H1 (cell line): ENCODE measurements at regions not wholly inside any gene's neighbourhood (a gene's known extent, or its start where the extent isn't known, plus 50 kb on each side); places are given as distances from the start of the nearest gene placed in this dataset.

Experiments used
- CBX5 ChIP-seq: fragments of 300-800, 300-1000 bp; sonication (generic); IDR thresholded peaks from 2 replicates; pipeline ENCODE4 v1.7.1; 2016; ENCODE audit warnings: antibody characterized with exemption, low read length, low read depth
- CEBPB ChIP-seq: IDR thresholded peaks from 2 replicates; pipeline ENCODE4 v1.6.1; 2012; ENCODE audit warnings: low read depth, low read length
- EZH2 ChIP-seq: fragments of 200-600 bp; sonication (generic); IDR thresholded peaks from 2 replicates; pipeline ENCODE4 v1.7.1; 2012; ENCODE audit warnings: low read depth, mild to moderate bottlenecking, moderate library complexity, low read length, inconsistent platforms; ENCODE audit not compliant: severe bottlenecking
- POLR2A ChIP-seq, 2 experiments: IDR thresholded peaks; 1 replicate in 1 of 2; 2 replicates in 1 of 2; pipeline ENCODE4 v1.6.1; 2011; ENCODE audit warnings: low read depth in 2 of 2, low read length in 2 of 2, mild to moderate bottlenecking in 2 of 2; ENCODE audit errors: control extremely low read depth in 1 of 2
- RNF2 ChIP-seq: fragments of 200-900, 300-1000 bp; sonication (generic); IDR thresholded peaks from 2 replicates; pipeline ENCODE4 v1.7.1; 2016; ENCODE audit warnings: borderline replicate concordance, low read depth, mild to moderate bottlenecking, antibody characterized with exemption, low read length; ENCODE audit not compliant: poor library complexity, severe bottlenecking; ENCODE audit errors: missing control alignments
- TF ChIP-seq, protein P1 (sequence below), 3 experiments: IDR thresholded peaks; 1 replicate in 2 of 3; 2 replicates in 1 of 3; pipeline versions ENCODE4 v1.5.1 to v1.6.1; 2011; ENCODE audit warnings: low read length in 3 of 3, mild to moderate bottlenecking in 3 of 3, inconsistent platforms in 2 of 3, low read depth in 1 of 3, moderate library complexity in 1 of 3; ENCODE audit not compliant: insufficient read depth in 1 of 3; ENCODE audit errors: control extremely low read depth in 1 of 3
- TF ChIP-seq, protein P2 (sequence below): IDR thresholded peaks from 2 replicates; pipeline ENCODE4 v1.6.1; 2012; ENCODE audit warnings: low read length, inconsistent platforms

DNA sequence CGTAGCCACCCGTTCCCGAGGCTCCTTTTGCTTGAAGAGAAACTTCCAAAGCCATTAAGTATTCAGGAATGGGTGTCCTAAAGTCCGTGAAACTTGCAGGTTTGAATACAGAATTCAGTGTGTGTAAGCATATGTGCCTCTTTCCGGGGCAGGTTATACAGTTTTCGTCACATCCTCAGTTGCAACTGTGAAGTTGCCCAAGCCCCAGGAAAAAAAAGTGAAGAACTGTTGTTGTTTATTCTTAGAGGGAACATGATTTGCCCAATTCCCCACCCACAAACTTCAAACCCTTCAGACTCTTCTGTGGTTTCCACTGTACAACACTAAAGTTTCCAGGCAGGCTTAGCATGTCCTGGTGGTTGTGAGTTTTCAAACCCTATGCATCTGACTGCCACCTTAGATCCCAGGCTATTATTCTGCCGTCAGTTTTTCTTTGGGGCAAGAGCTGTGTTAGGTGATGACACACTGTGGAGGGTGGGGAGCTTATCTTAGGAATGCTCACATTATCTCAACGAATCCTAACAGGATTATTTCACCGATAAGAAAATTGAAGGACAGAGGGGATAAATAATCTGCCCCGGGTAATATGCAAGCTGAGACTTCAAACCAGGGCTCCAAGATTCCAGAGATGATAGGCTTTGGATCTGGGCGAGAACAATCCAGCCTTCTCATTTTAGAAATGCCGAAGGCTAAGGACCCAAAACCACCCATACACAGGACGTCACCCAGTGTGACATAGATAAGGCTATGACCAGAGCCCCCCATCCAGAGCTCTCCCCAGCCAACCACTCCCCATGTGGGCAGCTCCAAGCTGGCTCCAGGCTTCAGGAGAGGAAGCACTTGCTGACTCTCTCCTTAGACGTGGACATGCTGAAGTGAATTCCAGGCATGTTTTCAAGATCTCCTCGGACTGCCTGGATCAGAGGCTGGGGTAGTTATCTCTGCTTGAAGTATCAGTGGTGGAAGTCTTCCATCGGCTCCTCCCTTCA lies 81.7 kb upstream of the AFDN start:
- TF ChIP-seq, protein P1, sequence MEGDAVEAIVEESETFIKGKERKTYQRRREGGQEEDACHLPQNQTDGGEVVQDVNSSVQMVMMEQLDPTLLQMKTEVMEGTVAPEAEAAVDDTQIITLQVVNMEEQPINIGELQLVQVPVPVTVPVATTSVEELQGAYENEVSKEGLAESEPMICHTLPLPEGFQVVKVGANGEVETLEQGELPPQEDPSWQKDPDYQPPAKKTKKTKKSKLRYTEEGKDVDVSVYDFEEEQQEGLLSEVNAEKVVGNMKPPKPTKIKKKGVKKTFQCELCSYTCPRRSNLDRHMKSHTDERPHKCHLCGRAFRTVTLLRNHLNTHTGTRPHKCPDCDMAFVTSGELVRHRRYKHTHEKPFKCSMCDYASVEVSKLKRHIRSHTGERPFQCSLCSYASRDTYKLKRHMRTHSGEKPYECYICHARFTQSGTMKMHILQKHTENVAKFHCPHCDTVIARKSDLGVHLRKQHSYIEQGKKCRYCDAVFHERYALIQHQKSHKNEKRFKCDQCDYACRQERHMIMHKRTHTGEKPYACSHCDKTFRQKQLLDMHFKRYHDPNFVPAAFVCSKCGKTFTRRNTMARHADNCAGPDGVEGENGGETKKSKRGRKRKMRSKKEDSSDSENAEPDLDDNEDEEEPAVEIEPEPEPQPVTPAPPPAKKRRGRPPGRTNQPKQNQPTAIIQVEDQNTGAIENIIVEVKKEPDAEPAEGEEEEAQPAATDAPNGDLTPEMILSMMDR (IDR thresholded peaks at IDR 0.05; ENCODE audit: control extremely low read depth in 1 of 3, insufficient read depth in 1 of 3, low read depth in 1 of 3, low read length in 3 of 3) = no peak
- TF ChIP-seq POLR2A (IDR thresholded peaks at IDR 0.05; ENCODE audit: control extremely low read depth in 1 of 2, low read depth in 2 of 2, low read length in 2 of 2) (no peak), CBX5 (no peak), RNF2 (no peak), CEBPB (no peak), EZH2 (no peak)
- TF ChIP-seq, protein P2, sequence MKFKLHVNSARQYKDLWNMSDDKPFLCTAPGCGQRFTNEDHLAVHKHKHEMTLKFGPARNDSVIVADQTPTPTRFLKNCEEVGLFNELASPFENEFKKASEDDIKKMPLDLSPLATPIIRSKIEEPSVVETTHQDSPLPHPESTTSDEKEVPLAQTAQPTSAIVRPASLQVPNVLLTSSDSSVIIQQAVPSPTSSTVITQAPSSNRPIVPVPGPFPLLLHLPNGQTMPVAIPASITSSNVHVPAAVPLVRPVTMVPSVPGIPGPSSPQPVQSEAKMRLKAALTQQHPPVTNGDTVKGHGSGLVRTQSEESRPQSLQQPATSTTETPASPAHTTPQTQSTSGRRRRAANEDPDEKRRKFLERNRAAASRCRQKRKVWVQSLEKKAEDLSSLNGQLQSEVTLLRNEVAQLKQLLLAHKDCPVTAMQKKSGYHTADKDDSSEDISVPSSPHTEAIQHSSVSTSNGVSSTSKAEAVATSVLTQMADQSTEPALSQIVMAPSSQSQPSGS = no peak
